Astrocyte (in vitro differentiated cells and primary cell): ENCODE measurements at regions not wholly inside any gene's neighbourhood (a gene's known extent, or its start where the extent isn't known, plus 50 kb on each side); places are given as distances from the start of the nearest gene placed in this dataset.

Experiments
- DNase-seq: peaks from one replicate; pipeline ENCODE4 v3.0.0-alpha.2; 2010; ENCODE audit warnings: low read depth
- FAIRE-seq: peaks from 2 replicates; lab custom pipeline; 2011; peaks lifted over from hg19 to GRCh38; lab: Jason Lieb, UNC
- H2AFZ ChIP-seq: 2 replicates; pipeline ENCODE4 v1.6.0; 2012; ENCODE audit warnings: low read depth, low read length, inconsistent platforms
- H3K27ac ChIP-seq: 2 replicates; pipeline ENCODE4 v1.5.1; 2011; ENCODE audit warnings: low read depth, low read length, inconsistent platforms
- H3K27me3 ChIP-seq: 2 replicates; pipeline ENCODE4 v1.6.0; 2011; ENCODE audit warnings: low read length, inconsistent platforms; ENCODE audit not compliant: insufficient read depth
- H3K36me3 ChIP-seq: 2 replicates; pipeline ENCODE4 v1.5.1; 2011; ENCODE audit warnings: low read length, inconsistent platforms; ENCODE audit not compliant: insufficient read depth
- H3K4me1 ChIP-seq: 2 replicates; pipeline ENCODE4 v1.5.1; 2011; ENCODE audit warnings: low read length, inconsistent platforms; ENCODE audit not compliant: insufficient read depth
- H3K4me2 ChIP-seq: 2 replicates; pipeline ENCODE4 v1.6.0; 2012; ENCODE audit warnings: low read length, inconsistent platforms
- H3K4me3 ChIP-seq: 2 replicates; pipeline ENCODE4 v1.5.1; 2011; ENCODE audit warnings: low read depth, mild to moderate bottlenecking, low read length, inconsistent platforms; ENCODE audit not compliant: insufficient read depth
- H3K79me2 ChIP-seq: 2 replicates; pipeline ENCODE4 v1.6.0; 2012; ENCODE audit warnings: mild to moderate bottlenecking, low read length, inconsistent platforms; ENCODE audit not compliant: insufficient read depth
- H3K9ac ChIP-seq: 2 replicates; pipeline ENCODE4 v1.6.0; 2012; ENCODE audit warnings: mild to moderate bottlenecking, low read length, inconsistent platforms
- H3K9me3 ChIP-seq: 2 replicates; pipeline ENCODE4 v1.5.1; 2012; ENCODE audit warnings: low read depth, mild to moderate bottlenecking, low read length, inconsistent platforms; ENCODE audit not compliant: insufficient read depth
- H4K20me1 ChIP-seq: 2 replicates; pipeline ENCODE4 v1.6.0; 2012; ENCODE audit warnings: low read length, inconsistent platforms; ENCODE audit not compliant: insufficient read depth
- H3K27ac Mint-ChIP-seq: one replicate; pipeline ENCODE4 v1.8.0; 2021; ENCODE audit warnings: mild to moderate bottlenecking, mixed read lengths; ENCODE audit not compliant: unreplicated experiment
- H3K27me3 Mint-ChIP-seq: one replicate; pipeline ENCODE4 v1.8.0; 2021; ENCODE audit warnings: low read depth, mixed read lengths; ENCODE audit not compliant: unreplicated experiment
- H3K36me3 Mint-ChIP-seq: one replicate; pipeline ENCODE4 v1.8.0; 2021; ENCODE audit warnings: low read depth, mixed read lengths; ENCODE audit not compliant: unreplicated experiment
- H3K4me1 Mint-ChIP-seq: one replicate; pipeline ENCODE4 v1.8.0; 2021; ENCODE audit warnings: low read depth, mixed read lengths; ENCODE audit not compliant: unreplicated experiment
- H3K4me3 Mint-ChIP-seq: one replicate; pipeline ENCODE4 v1.8.0; 2021; ENCODE audit warnings: mild to moderate bottlenecking, moderate library complexity, mixed read lengths; ENCODE audit not compliant: unreplicated experiment
- H3K9me3 Mint-ChIP-seq: one replicate; pipeline ENCODE4 v1.8.0; 2021; ENCODE audit warnings: mild to moderate bottlenecking, mixed read lengths; ENCODE audit not compliant: unreplicated experiment
- CTCF ChIP-seq: IDR thresholded peaks from 2 replicates; pipeline ENCODE4 v1.5.1; 2011; ENCODE audit warnings: low read depth, mild to moderate bottlenecking, inconsistent platforms, low read length, moderate library complexity; ENCODE audit not compliant: insufficient read depth
- EZH2 ChIP-seq: IDR thresholded peaks from 2 replicates; pipeline ENCODE4 v1.6.1; 2012; ENCODE audit warnings: mild to moderate bottlenecking, low read length, inconsistent platforms; ENCODE audit not compliant: insufficient read depth

GRCh38 chr9:24953070-24953469, 407.4 kb upstream of the IZUMO3 start:
- Mint-ChIP-seq H3K9me3 (no peaks in the 10 kb centered on the region), H3K4me3 (no peak overlapping the region), H3K4me1 (no peaks in the 10 kb centered on the region), H3K27ac (no peak overlapping the region), H3K27me3 (no peaks in the 10 kb centered on the region), H3K36me3 (no peaks in the 10 kb centered on the region)
- no peaks in the 10 kb centered on the region for H3K27me3 ChIP-seq
- H3K4me2 ChIP-seq: no peak overlapping the region
- H3K9me3 ChIP-seq: no peaks in the 10 kb centered on the region
- H3K27ac ChIP-seq: no peak overlapping the region
- no peaks in the 10 kb centered on the region for H3K4me1 ChIP-seq
- H3K79me2 ChIP-seq: no peaks in the 10 kb centered on the region
- H3K4me3 ChIP-seq: no peak overlapping the region
- H3K36me3 ChIP-seq: no peaks in the 10 kb centered on the region
- no peak overlapping the region for H3K9ac ChIP-seq
- DNase-seq (no peak), FAIRE-seq (no peak)
- H4K20me1 ChIP-seq: no peaks in the 10 kb centered on the region
- H2AFZ ChIP-seq: no peak overlapping the region
- no peak for TF ChIP-seq CTCF
- no peak for TF ChIP-seq EZH2

DNA sequence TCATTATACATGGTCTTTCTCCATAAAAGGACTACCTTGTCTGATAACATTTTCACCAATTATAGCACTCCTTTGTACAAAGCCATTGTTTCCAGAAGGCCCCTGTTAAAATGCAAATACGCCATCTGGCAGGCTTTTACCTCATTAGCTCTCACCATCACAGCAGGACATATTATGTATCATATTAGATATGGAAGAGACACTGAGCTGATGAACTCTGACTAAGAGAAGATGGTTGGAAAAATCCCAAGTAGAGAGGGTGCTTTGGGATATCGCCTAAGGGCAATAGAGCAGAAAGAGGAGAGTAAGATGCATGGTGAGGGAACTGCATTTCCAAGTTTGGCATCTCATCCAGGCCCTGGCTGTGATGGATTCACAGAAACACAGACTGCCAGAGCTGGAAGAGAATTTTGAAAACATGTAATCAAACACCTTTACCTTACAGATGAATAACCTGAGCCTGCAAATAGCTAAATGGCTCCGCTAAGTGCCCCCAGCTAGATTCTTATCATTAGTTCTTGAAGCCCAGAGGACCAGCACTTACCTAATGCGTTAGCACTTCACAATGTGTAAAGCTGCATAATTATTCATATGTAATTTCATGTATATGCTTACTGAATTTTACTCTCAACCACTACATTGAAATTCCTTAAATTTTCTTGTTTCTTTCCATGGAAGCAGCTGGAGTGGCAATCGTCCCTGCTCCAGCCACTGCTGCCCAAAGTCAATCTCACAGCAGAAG, 393.6 kb upstream of the IZUMO3 start:
- H3K79me2 ChIP-seq: no peaks in the 10 kb centered on the region

More for the DNA sequence above, 393.6 kb upstream of the IZUMO3 start:
- no peak overlapping the region for H3K27ac Mint-ChIP-seq
- DNase-seq (no peak), FAIRE-seq (no peak)
- H3K36me3 ChIP-seq: no peaks in the 10 kb centered on the region
- H3K9me3 Mint-ChIP-seq: no peaks in the 10 kb centered on the region
- no peak overlapping the region for H3K4me3 Mint-ChIP-seq
- H3K36me3 Mint-ChIP-seq: no peaks in the 10 kb centered on the region
- peaks cover 4% of the 10 kb centered on the region for H3K9me3 ChIP-seq
- no peak overlapping the region for H3K4me3 ChIP-seq
- no peaks in the 10 kb centered on the region for H3K27me3 ChIP-seq
- H3K9ac ChIP-seq: no peak overlapping the region
- no peak overlapping the region for H2AFZ ChIP-seq
- no peaks in the 10 kb centered on the region for H3K4me1 ChIP-seq
- H4K20me1 ChIP-seq: no peaks in the 10 kb centered on the region
- no peak overlapping the region for H3K4me2 ChIP-seq
- no peak for TF ChIP-seq CTCF
- no peak for TF ChIP-seq EZH2
- H3K4me1 Mint-ChIP-seq: no peaks in the 10 kb centered on the region
- H3K27me3 Mint-ChIP-seq: no peaks in the 10 kb centered on the region
- H3K27ac ChIP-seq: no peak overlapping the region
